ENCODE measurements at regions not wholly inside any gene's neighbourhood (a gene's known extent, or its start where the extent isn't known, plus 50 kb on each side); places are given as distances from the start of the nearest gene placed in this dataset.
A peak's percentile ranks its signal among the peaks of the same experiment; 100 is the strongest.
"Not testable (repeated sequence)": the region's sequence is repeated elsewhere in the genome, so short reads cannot be mapped to it uniquely, and the experiment has no call there.

DNA sequence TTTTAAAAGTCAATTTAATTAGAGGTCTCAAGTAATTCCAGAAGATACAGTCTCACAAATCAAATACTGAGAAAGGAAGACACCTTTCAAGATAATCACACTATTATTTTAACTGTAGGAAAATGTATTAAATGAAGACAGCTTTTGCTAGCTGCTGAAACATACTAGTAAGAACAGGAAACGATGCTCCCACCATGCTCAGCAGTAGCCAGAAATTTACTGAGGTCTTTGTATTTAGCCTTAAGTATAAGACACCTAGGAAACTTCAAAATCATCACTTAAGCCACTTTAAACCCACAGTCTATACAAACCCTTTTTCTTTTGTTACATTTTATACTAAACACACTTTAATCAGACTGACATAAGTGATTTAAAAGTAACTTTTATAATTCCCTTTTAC lies 72.7 kb upstream of the NPIPB12 start:
- DNase-seq (ENCODE audit: low spot score) = not testable (repeated sequence)

DNA sequence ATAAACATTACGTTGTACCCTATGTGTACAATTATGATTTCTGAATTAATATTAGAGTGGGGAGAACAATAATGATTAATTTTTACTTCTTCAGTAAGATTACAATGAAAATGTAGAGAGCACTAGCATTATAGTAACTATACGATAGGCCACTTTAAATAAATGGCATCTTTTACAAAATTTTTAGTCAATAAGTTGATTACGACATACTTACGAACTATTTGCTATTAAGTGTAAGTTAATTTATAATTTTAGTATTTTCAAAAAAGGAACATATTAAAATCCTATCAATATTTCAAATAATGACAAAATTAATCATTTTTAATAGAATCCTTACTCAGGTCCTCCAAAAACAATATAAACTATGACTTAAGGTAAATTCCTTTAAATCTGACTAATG lies 75.6 kb upstream of the NPIPB12 start:
- DNase-seq (ENCODE audit: low spot score) = not testable (repeated sequence)

DNA sequence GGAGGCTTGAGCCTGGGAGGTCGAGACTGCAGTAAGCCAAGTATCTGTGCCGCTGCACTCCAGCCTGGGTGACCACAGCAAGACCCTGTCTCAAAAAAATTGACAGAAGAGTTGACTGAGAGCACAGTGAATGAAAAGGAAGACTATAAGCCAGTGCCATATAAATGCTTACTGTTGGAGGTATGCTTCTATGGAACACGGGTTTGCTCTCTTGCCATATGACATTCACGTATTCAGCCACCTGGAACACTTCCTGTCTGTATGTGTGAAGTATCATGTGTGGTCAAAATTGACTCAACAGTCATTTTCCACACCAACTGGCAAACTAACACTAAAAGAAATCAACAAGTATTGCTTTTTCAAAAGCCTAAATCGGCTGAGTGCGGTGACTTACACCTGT lies 71.1 kb upstream of the SPN start:
- not testable (repeated sequence) for DNase-seq (ENCODE audit: low spot score)

DNA sequence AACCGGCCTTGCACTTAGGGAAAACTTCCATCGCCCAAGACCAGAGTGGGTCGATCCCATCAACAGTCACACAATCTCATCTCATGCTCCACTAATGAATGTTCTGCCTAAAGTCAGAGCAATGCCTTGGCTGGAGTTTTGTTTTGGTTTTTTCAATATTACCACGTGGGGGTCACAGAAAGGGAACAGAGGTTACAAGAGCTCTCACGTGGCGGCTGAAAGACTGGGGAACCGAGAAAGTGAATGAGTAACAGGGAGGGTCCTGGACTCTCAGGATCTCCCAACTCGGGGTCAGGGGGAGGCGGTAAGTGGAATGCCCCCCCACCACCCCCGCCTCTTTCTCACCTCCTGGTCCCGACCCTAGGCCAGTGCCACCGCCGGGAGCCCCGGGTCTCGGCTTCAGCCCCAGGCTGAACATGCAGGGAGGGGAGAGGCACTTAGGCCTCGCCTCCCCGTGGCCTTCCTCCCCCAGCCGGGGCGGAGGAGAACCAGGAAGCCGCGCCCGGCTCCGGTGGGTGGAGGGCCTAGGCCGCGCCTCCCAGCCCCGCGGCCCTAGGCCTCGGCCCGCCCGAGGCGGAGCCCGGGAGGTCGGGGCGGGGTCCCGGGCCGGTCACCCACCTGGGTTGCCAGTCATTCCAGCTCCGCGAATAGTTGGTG lies 68.7 kb upstream of the SPN start:
- peak; percentile 81 for DNase-seq (ENCODE audit: low spot score)

DNA sequence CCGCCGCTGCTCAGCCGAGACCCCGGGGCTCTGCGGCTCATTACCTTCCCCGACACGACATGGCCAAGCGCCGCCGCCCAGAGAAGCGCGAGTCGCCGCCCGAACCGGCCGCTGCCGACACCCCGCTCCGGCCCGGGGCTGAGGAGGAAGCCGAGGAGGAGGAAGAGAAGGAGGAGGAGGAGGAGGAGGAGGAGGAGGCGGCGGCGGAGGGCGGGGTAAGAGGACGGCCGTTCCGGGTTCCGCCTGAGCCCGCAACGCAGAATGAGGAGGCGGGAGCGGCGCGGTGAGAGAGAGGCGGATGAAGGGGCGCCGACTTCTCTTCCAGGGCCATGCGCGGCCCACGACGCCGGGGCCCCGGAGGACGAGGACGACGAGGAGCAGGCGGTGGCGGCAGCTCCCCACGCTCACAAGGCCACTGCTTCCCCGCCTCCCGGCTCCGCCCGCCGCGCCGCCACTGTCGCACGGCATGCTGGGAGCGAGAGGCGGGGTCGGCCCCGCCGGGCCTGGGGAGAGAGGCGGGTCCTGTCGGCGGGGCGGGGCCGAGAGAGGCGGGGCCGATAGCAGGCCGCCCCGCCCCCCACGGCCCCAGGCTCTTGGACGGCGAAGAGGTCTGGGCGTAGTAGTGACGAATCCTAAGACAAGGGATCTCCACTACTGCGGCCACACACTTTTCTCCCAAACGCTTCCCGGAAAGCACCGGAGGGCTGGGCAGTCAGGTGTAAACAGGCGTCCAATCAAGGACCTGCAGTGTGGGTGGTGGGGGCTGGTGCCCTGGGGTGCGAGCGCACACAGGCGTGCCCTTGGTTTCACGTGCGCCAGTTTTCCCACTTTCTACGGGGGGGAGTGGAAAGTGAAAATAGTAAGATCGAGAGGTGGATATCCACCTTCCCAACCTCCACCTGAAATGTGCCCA lies 67.9 kb upstream of the SPN start:
- peak; percentile 97 for DNase-seq (ENCODE audit: low spot score)

DNA sequence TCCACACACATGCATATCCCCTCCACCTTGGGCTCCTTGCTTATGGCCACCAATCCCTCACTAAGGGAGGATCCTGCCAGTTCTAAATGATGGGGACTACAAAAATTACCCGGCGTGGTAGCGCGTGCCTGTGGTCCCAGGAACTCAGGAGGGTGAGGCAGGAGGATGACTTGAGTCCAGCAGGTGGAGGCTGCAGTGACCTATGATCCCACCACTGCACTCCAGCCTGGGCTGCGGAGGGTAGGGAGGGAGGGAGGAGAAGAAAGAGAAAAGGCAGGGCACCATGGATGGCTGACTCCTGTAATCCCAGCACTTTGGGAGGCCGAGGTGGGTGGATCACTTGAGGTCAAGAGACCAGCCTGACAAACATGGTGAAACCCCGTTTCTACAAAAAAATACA lies 66.0 kb upstream of the SPN start:
- not testable (repeated sequence) for DNase-seq (ENCODE audit: low spot score)

DNA sequence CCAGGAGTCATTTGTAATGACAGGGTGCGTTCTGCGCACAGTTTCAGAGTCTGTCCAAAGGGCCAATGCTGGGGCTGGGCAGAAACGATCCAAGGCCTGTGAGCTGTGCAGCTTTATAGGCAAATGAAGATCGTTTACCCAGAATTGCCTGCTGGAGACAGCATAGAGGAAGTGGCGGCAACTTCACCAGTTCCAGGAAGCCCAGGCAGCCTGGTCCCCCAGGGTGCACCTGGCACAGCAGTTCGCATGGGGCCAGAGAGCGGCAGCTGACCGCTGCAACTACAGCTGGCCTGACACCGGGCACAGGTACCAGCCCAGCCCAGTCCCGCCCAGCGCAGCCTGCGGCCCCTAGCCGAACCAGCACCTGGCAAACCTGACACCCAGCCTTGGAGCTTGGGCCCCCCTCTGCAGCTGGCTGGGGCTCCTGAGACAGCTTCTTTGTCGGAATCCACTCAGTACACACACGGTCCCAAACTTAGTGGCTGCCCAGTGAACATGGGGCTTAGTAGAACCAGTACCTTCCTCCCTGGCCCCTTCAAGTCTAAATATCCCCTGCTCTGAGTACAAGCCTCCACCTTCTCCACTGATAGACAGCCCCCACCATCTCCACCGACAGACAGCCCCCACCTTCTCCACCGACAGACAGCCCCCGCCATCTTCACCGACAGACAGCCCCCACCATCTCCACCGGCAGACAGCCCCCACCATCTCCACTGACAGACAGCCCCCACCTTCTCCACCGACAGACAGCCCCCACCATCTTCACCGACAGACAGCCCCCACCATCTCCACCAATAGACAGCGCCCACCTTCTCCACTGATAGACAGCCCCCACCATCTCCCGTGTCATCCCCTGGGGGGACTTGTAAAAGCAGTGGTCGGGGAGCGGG lies 62.7 kb upstream of the SPN start:
- DNase-seq (ENCODE audit: low spot score) = peak; percentile 35

DNA sequence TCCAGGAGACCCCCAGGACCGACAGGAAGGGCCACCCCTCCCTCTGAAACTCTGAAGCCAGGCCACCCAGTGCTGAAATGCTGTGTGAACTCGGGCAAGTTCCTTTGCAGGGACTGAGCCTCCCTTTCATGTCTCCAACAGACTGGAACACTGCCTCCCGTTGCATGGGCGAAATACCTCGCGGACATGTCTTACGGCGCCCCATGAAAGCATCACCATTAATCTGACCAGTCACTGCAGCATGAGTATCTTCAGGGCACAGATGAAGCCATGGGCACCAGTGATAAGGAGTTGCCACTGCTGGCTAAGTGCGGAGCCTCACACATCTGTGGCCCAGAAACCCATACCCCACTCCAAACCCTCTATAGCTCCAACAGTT lies 60.8 kb upstream of the SPN start:
- not testable (repeated sequence) for DNase-seq (ENCODE audit: low spot score)

DNA sequence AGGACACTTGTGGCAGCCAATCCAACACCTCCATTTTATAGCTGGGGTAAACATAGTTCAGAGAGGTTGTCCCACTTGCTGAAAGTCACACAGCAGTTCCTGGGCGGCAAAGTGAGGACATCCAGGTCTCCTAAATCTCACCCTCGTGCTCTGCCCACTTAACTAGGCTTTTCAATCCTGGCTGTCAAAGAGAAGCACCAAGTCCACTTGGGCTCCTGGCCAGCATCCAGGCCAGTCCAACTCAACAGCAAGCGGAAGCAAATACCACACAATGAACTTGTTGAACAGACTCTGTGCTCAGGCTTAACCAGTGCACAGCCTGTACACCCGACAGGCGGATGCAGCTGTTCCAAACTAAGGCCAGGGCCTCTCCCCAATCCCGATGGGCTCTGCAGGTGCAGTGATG lies 60.4 kb upstream of the SPN start:
- not testable (repeated sequence) for DNase-seq (ENCODE audit: low spot score)

DNA sequence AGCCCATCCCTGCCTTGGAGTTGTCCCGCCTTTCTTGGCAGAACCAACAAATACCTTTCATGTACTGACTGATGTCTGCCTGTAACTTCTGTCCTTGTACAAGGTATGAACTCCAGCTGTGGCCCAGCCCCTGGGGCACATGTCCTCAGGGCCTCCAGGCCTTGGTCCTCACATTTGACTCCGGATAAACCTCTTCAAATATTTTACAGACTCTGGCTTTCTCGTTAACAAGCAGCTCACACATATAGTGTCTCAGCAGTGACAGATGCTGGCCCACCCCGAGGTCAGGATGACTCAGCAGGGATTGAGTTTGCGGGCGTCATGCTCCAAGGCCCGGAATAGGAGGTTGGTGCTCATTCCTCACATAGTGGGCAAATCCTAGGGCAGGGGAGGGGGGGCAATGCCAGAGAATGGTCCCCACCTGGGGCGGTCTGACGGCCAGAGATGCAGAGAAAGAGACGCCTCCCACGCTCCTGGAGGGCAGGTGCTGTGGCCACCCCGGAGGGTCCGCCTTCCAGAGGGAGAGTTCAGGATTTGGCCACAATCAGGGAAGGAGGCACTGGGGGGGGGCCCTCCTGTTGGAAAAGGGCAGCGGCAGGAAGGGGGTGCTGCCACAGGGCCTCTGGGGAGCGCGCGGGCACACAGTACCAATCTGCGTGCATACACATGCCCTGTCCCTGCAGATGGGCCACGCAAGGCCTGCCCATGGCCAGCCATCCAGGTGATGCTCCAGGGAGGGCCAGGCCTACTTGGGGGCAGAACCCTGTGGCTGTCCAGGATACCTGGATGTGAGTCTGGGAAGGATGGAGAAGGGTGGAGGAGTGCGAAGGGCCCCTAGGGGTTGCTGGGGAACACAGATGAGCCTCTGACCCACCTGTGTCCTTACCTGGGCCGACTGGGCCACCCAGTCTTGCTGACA lies 58.2 kb upstream of the SPN start:
- DNase-seq (ENCODE audit: low spot score) = peak; percentile 88

DNA sequence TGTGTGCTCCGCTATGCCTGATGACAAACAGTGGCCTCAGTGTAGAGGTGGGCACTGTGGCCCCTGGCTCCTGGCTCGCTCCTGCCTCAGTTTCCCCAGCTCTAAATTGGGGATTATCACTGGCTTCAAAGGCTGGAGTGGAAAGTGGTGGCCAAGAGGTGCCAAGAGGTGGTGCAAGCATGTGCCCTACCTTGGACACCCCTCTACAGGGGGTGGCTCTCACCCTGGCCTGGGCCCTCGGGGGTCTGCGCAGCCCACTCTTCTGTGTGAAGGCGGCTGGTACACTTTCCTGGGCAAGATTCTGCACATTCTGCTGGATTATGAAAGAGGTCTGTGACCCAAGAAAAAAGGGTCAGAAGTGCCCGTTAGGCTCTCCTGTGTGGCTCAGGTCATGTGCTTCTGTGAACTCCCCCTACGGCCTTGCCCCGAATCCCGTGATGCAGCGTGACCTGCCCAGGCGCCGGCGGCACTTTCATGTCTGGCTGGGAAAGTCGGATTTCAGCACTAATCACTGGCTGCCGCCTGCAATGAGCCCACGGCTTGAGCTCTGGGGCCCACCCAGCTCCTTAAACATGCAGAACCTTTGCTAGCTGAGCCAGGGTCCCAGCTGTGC lies 57.3 kb upstream of the SPN start:
- DNase-seq (ENCODE audit: low spot score) = not testable (repeated sequence)

DNA sequence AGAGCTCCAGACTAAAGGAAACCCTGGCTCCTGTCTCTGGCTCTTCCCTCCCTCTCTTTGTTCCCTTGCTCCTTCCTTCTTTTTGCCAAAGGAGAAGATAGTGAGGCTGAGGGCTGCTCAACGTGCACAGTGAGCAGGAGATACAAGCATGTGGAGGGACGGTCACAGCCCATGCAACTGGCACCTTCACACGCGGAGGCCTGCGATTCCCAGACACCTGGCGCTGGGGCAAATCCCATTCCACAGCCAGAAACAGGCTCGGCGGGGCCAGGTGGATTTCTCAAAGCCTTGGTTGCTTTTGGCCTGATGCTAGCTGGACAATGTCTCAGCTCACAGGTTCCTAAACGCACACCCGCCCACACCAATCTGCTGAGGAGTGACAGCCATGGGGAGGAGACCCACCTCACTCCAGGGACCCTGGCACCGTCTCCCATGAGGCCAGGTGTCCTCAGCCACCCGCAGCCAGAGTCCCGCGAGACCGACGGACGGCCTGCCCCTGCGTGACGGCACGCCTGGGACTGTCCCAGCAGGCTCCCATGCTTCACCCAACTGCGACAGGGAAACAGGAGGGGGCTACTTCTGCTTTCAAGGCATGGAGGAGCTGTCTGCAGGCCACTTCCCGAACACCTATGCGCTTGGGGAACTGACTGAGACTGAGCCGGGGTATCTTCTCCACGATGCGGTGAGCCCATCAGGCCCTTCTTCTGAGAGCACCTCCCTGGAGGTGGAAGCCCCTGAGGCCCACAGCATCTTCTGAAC lies 56.2 kb upstream of the SPN start:
- not testable (repeated sequence) for DNase-seq (ENCODE audit: low spot score)

DNA sequence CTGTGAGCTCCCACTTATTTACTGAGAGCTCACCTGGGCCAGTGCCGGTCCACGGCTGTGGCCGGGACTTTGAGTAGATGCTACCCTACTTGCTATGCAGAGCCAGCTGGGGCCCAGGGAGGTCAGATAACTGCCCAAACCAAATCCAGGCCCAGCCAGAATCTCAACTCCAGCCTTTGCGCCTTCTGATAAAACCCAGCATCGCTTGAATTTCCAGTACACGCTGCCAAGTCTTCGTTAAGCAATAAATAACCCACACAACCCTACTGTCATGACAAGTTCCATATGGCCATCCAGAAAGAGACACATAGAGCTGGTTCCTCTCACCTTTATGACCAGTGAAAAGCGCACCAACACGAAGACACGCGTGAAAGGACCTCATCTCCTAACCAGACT lies 55.6 kb upstream of the SPN start:
- DNase-seq (ENCODE audit: low spot score) = not testable (repeated sequence)

DNA sequence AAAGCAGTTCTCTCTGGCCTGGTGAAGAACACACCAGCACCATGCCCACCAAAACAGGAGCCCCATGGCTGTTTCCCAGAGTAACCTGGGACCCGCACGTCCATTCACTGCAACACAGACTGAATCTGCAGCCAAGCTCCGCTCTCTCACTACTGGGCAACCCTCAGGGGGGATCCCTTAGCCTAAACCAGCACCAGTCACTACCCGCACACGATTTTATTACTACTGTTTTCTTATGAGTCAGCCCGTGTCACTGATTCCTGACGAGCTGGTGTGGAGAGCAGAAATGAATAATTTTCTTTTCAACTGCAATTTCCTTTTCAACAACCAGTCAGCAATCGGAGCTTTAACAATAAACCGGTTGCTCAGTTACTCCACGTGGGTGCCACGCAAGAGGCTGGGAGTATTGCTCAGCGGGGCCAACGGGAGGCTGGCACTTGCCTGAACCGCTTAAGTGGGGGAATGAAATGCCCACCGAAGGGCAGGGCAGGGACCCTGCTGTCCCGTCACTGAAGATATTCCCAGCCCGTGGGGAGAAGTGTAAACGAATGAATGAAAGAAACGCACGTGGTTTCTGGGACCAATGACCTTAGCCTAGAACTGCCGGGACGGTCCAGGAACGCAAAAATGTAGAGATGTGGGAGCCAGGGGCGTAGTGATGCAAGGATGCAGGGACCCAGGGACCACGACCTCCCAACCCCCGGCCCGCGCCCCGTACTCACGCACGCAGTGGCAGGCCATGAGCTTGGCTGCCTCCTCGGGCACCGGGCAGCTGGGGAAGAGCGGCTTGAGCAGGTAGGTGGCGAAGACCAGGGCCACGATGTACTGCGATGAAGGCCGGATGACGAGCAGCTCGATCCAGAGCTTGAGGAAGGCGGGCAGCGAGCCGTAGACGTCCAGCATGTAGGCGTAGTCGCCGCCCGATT lies 50.4 kb upstream of the SPN start:
- DNase-seq (ENCODE audit: low spot score) = peak; percentile 26

All from kidney tubule cell (primary cell).